CD14-positive monocyte (primary cell): ENCODE measurements at regions not wholly inside any gene's neighbourhood (a gene's known extent, or its start where the extent isn't known, plus 50 kb on each side); places are given as distances from the start of the nearest gene placed in this dataset.

Experiments used
- DNase-seq, 3 donors: peaks; one replicate each; pipeline ENCODE4 v3.0.0-alpha.2; 2011 to 2022
- H2AFZ ChIP-seq: 2 replicates; pipeline ENCODE4 v1.6.0; 2012; ENCODE audit warnings: mild to moderate bottlenecking, low read depth, low read length, inconsistent platforms; ENCODE audit not compliant: insufficient read depth, poor library complexity, severe bottlenecking
- H3K27ac ChIP-seq, 2 donors: 1 replicate in 1 of 2; 2 replicates in 1 of 2; pipeline ENCODE4 v1.5.1; 2012 to 2013; ENCODE audit warnings: low read length in 2 of 2, control low read depth in 1 of 2, inconsistent platforms in 1 of 2, low read depth in 1 of 2, mild to moderate bottlenecking in 1 of 2
- H3K27me3 ChIP-seq, 2 donors: one replicate each; pipeline versions ENCODE4 v1.6.0 to v1.6.1; 2011 to 2013; ENCODE audit warnings: low read length in 2 of 2; ENCODE audit not compliant: control insufficient read depth in 2 of 2, insufficient read depth in 2 of 2
- H3K36me3 ChIP-seq, 2 donors: replicated peaks in 1 of 2; 1 replicate in 1 of 2; 2 replicates in 1 of 2; pipeline versions ENCODE4 v1.5.1 to v1.6.1; 2012 to 2013; ENCODE audit warnings: low read length in 2 of 2, control low read depth in 1 of 2, inconsistent platforms in 1 of 2, mild to moderate bottlenecking in 1 of 2; ENCODE audit not compliant: insufficient read depth in 2 of 2, control insufficient read depth in 1 of 2
- H3K4me1 ChIP-seq, 2 donors: 1 replicate in 1 of 2; 2 replicates in 1 of 2; pipeline versions ENCODE4 v1.5.1 to v1.6.1; 2012 to 2013; ENCODE audit warnings: low read length in 2 of 2, control low read depth in 1 of 2, inconsistent platforms in 1 of 2, mild to moderate bottlenecking in 1 of 2, moderate library complexity in 1 of 2; ENCODE audit not compliant: insufficient read depth in 2 of 2, control insufficient read depth in 1 of 2
- H3K4me2 ChIP-seq: replicated peaks from 2 replicates; pipeline ENCODE3; 2012; ENCODE audit warnings: low read length, moderate library complexity, mild to moderate bottlenecking; ENCODE audit not compliant: poor library complexity, severe bottlenecking; ENCODE audit errors: extremely low read depth
- H3K4me3 ChIP-seq, 3 experiments: fragments of 200-600 bp in 1 of 3; sonication (generic) in 1 of 3; replicated peaks in 1 of 3; 1 replicate in 2 of 3; 2 replicates in 1 of 3; pipeline ENCODE4 v1.5.1; 2011 to 2013; ENCODE audit warnings: low read length in 3 of 3, mild to moderate bottlenecking in 3 of 3, control low read depth in 2 of 3, low read depth in 2 of 3, inconsistent platforms in 1 of 3, moderate library complexity in 1 of 3
- H3K79me2 ChIP-seq: 2 replicates; pipeline ENCODE4 v1.6.0; 2012; ENCODE audit warnings: mild to moderate bottlenecking, control low read depth, inconsistent platforms, low read length, moderate library complexity; ENCODE audit not compliant: insufficient read depth
- H3K9ac ChIP-seq: 2 replicates; pipeline ENCODE4 v1.6.0; 2017; ENCODE audit warnings: low read length, mild to moderate bottlenecking; ENCODE audit not compliant: insufficient read depth, poor library complexity, severe bottlenecking
- H3K9me3 ChIP-seq, 2 donors: replicated peaks in 1 of 2; 1 replicate in 1 of 2; 2 replicates in 1 of 2; pipeline versions ENCODE4 v1.5.1 to v1.6.1; 2012 to 2013; ENCODE audit warnings: low read length in 2 of 2, control low read depth in 1 of 2; ENCODE audit not compliant: control insufficient read depth in 1 of 2, insufficient read depth in 1 of 2
- H4K20me1 ChIP-seq: 2 replicates; pipeline ENCODE4 v1.6.0; 2012; ENCODE audit warnings: mild to moderate bottlenecking, low read length, control low read depth, moderate library complexity; ENCODE audit not compliant: insufficient read depth
- H3K27ac Mint-ChIP-seq, 7 donors: one replicate each; pipeline ENCODE4 v1.8.0; 2020; ENCODE audit warnings: mild to moderate bottlenecking in 7 of 7, mixed read lengths in 7 of 7, moderate library complexity in 6 of 7, inconsistent platforms in 2 of 7
- H3K27me3 Mint-ChIP-seq, 3 donors: one replicate each; pipeline ENCODE4 v1.8.0; 2021 to 2022; ENCODE audit warnings: low read depth in 3 of 3, mild to moderate bottlenecking in 3 of 3, mixed read lengths in 3 of 3, moderate library complexity in 3 of 3, inconsistent platforms in 1 of 3
- H3K36me3 Mint-ChIP-seq, 2 donors: one replicate each; pipeline ENCODE4 v1.8.0; 2020; ENCODE audit warnings: mixed read lengths in 2 of 2, inconsistent platforms in 1 of 2, mild to moderate bottlenecking in 1 of 2
- H3K4me1 Mint-ChIP-seq: one replicate; pipeline ENCODE4 v1.8.0; 2020; ENCODE audit warnings: mild to moderate bottlenecking, mixed read lengths
- H3K4me3 Mint-ChIP-seq, 2 donors: one replicate each; pipeline ENCODE4 v1.8.0; 2020; ENCODE audit warnings: mild to moderate bottlenecking in 2 of 2, mixed read lengths in 2 of 2, moderate library complexity in 1 of 2
- H3K9me3 Mint-ChIP-seq, 7 donors: one replicate each; pipeline ENCODE4 v1.8.0; 2020 to 2022; ENCODE audit warnings: mixed read lengths in 7 of 7, mild to moderate bottlenecking in 6 of 7, moderate library complexity in 6 of 7, inconsistent platforms in 2 of 7
- CTCF ChIP-seq: fragments of 200-600 bp; IDR thresholded peaks from one replicate; pipeline ENCODE4 v1.8.0; 2022; ENCODE audit warnings: antibody characterized with exemption, mild to moderate bottlenecking
- WGBS: methylation state at CpG from one replicate; pipeline ENCODE4 v1.1.5; 2013; ENCODE audit warnings: missing lambda C conversion rate; ENCODE audit not compliant: insufficient coverage; 5-methylcytosine and 5-hydroxymethylcytosine counted together
- intact Hi-C, 2 donors: fragments of 100-400 bp; cut with micrococcal nuclease; formaldehyde crosslinking; loops; one replicate each; pipeline versions ENCODE4 v1.15.0 to v1.15.1; 2023

GRCh38 chr22:27212102-27212501 lies 554.7 kb downstream of the MIAT start:
- Histone ChIP-seq H3K4me2 (no peak overlapping the region), H3K36me3 (no peaks in the 10 kb centered on the region), H4K20me1 (no peaks in the 10 kb centered on the region), H3K9ac (no peak overlapping the region), H2AFZ (no peak overlapping the region), H3K4me3 (no peak overlapping the region), H3K79me2 (no peaks in the 10 kb centered on the region), H3K27me3 (peaks cover 0 to 3% of the 10 kb centered on the region in 2 donors), H3K27ac (no peak overlapping the region), H3K4me1 (peaks cover 6 to 7% of the 10 kb centered on the region in 2 donors), H3K9me3 (no peaks in the 10 kb centered on the region)
- no peak overlapping the region for H3K27ac Mint-ChIP-seq
- peaks cover 8 to 17% (median 16%) of the 10 kb centered on the region in 3 donors for H3K27me3 Mint-ChIP-seq
- intact Hi-C loops: loop anchor here in 1 of 2 donors (5.0 kb wide), 1 partner anchor 50 kb away; no protein-coding TSS in a partner anchor
- H3K4me3 Mint-ChIP-seq: peak overlapping the region in 1 of 2 donors; percentile 14
- H3K4me1 Mint-ChIP-seq: peaks cover 9% of the 10 kb centered on the region
- no peaks in the 10 kb centered on the region for H3K36me3 Mint-ChIP-seq
- H3K9me3 Mint-ChIP-seq: peaks cover 0 to 2% (median 0%) of the 10 kb centered on the region in 7 donors
- no peak for TF ChIP-seq CTCF
- no peak for DNase-seq
- WGBS: 17% methylated on average over 3 of the region's 4 CpGs

GRCh38 chr22:27212617-27213177 lies 555.3 kb downstream of the MIAT start:
- peaks cover 11 to 18% (median 16%) of the 10 kb centered on the region in 3 donors for H3K27me3 Mint-ChIP-seq
- no peak overlapping the region for H3K4me3 Mint-ChIP-seq
- peaks cover 9% of the 10 kb centered on the region for H3K4me1 Mint-ChIP-seq
- peaks cover 0 to 2% (median 0%) of the 10 kb centered on the region in 7 donors for H3K9me3 Mint-ChIP-seq
- Histone ChIP-seq H3K36me3 (no peaks in the 10 kb centered on the region), H3K4me2 (no peak overlapping the region), H2AFZ (no peak overlapping the region), H3K27me3 (peaks cover 0 to 3% of the 10 kb centered on the region in 2 donors), H3K4me1 (peaks cover 6 to 7% of the 10 kb centered on the region in 2 donors), H4K20me1 (no peaks in the 10 kb centered on the region), H3K79me2 (no peaks in the 10 kb centered on the region), H3K4me3 (no peak overlapping the region), H3K27ac (no peak overlapping the region), H3K9ac (no peak overlapping the region), H3K9me3 (no peaks in the 10 kb centered on the region)
- H3K36me3 Mint-ChIP-seq: no peaks in the 10 kb centered on the region
- DNase-seq: peak; percentile 34 to 81 (median 54)
- no peak for TF ChIP-seq CTCF
- intact Hi-C loops: loop anchor here in 1 of 2 donors (5.0 kb wide), 1 partner anchor 50 kb away; no protein-coding TSS in a partner anchor
- peak overlapping the region in 1 of 7 donors; percentile 60 for H3K27ac Mint-ChIP-seq
- WGBS: 25% methylated on average over 4 of the region's 14 CpGs
